Fibroblast of skin of scalp (primary cell): ENCODE measurements at regions not wholly inside any gene's neighbourhood (a gene's known extent, or its start where the extent isn't known, plus 50 kb on each side); places are given as distances from the start of the nearest gene placed in this dataset.
"Not testable (repeated sequence)": the region's sequence is repeated elsewhere in the genome, so short reads cannot be mapped to it uniquely, and the experiment has no call there.

Experiments
- DNase-seq: peaks from one replicate; pipeline ENCODE4 v3.0.0-alpha.2; 2013

DNA sequence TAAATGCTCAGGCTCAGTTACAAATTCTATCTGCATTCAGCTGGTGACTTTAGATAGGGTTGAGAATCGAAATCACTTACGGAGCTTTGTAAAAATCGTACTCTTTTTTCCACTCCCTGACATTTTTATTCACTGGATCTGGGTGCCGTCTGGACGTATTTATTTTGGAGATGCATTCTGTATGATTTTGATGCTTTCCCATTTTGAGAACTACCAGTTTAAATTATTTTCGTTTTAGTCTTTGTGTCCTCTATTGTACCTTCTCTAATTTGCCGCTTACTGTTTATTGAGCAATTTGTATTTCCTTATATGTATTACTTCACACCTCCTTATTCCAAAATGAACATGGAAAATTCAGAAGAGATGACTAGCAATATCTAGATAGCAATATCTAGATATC lies 96.2 kb downstream of the FASLG start:
- DNase-seq, result no peak

DNA sequence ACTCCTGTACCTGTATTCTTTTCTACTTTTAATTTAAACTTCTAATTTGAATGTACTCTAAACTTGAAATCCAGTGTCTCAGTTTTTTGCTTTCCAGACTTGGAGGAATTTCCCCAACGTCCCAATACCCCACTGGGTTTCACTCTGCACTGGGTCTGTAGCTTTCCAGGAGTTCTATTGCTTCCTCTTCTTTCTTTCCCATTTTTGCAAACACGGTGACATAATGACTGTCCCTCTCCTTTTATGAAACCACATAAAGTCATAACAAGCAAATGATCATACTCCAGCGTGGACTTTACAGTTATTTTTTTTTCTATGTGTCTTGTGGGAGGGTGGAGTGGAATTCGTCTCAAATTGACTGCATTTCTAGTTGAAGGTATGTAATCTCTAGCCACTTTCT lies 97.1 kb downstream of the FASLG start:
- DNase-seq, result no peak

DNA sequence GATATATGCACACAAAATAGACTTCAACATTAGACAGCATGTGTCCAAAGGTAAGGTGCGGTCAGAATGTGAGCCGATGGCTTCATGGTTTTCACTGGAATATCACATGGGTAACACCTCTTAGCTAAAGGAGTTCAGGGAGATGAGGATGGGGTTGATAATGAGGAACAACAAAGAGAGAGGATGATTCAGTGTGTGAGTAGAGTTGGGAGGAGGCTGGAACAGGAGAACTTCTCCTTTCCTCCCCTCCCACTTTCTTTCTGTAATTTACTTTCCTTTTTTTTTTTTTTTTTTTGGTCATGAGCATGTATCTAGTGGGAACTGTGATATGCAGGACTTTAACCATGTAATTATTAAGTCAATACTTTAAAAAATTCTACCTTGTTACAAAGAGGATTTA lies 99.4 kb downstream of the FASLG start:
- no peak for DNase-seq

DNA sequence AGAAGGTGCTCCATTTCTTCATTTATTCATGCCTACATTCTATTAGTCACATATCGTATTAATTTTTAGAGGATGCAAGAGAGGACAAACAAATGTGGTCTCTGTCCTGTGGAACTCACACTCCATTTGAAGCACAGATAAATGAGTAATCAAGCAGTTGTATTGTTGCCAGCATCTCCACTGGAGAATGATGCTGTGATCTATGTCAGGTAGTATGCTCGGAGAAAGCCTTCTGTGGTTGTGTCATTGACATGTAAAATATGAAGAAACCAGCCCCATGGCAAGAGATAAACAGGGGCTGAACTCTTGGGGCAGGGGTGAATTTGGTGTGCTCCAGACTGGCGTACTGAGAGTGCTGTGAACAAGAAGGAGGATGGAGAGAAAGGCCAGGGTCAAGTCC lies 101.2 kb downstream of the FASLG start:
- DNase-seq, result no peak

DNA sequence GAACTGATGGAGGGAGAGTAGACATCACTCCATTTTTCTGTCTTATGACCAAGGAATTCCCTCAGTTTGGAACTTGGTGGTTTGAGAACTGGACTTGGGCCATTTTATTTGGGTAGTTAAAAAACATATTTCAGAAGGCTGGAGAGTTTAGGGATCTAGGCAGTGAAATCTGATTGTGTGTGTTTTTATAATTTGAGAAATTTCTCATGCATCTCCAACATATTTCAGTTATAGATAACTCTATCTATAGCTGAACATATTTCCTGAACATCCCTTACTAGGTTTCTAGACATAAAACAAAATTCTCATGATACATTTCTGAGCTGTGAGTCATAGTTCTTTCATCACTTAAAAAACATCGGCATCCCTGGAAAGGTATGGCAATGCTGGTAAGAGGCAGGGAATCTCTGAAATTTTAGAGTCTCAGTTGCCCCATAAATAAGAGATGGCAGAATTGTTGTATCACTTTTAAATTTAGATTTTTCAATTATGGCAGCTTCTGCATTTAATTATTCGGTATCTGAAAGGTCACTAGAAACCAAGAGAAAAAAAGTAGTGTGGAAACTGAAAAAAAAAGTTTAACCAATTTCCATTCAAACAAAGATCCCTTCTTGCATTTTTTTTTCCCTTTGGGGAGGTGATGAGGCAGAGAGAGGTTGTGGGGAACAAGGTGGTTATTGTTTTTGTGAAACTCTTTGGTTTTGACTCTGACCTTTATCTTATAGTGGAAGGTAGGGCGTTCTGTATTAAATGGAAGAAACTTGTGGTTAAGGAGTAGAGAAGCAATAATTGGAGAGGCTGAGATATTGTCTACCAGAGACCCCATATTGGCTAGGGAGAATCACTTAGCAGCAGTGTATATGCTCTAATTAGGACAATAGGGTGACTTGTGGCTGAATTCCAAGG lies 102.9 kb downstream of the FASLG start:
- DNase-seq, result peak; percentile 35

DNA sequence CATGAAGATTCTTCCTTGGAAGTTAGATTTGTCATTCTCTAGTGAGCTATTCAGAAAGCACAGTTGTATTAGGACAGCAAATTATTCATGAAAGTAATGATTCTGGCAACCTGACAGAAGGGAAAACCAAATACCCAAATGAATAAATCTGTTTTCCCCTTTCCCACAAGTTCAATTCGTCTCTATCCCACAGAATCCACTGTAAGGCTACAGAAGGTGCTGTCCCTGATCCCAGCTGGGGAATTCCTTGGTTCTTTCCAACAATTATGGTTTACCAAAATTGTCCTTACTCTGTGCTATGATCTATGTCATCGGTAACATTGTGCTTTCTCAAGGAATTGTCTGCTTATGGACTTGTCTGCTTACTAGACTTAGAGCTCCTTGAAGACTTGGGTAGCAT lies 104.2 kb downstream of the FASLG start:
- no peak for DNase-seq

DNA sequence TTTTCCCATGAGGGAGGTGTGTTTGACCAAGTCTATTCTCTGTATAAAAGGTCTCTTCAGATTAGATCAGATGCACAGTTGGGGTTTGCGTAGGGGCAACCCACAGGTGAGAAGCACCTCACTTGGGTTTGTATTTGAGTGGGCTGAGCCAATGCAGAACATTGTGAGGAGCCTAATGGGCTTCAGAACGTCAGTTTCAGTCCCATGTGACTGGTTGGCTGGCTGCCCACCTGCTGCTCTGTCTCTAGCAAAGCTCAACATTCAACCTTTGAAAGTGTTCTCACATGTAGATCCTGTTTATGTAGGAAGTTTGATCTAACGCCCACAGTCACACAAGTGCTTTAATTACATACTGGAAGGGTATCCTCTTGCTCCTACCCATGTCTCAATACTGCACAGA lies 105.5 kb downstream of the FASLG start:
- no peak for DNase-seq

DNA sequence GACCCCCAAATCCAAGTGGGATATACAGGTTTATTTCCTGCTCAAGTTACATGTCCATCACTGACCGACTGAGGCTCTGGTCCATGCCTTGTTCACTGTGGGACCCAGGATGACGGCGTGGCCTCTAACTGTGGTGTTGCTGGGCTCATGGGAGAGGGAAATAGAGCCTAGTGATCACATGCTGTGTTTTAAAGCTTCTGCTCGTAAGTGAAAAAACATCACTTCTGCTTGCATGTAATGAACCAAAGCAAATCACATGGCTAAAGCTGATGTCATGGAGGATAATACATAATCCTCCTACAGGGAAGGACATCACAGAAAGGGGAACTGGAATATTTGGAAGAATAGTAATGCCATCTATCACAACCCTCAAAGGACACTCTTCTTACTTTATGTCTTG lies 107.6 kb downstream of the FASLG start:
- DNase-seq, result no peak

DNA sequence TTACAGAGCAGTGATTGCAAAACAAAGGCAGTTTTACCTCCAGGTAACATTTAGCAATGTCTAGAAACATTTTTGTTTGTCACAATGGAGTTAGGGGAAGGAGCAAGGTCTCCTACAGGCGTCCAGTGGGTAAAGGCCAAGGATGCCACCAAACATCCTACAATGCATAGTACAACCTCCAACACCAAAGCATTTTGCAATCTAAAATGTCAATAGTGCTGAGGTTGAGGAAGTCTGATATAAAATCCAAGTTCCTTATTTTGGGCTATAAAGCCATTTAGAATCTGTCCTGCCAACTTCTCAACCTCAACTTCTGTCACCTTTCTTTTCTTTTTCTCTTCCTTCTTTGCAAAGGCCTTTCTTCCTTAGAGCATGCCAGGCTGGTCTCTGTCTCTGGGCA lies 111.2 kb downstream of the FASLG start:
- no peak for DNase-seq

DNA sequence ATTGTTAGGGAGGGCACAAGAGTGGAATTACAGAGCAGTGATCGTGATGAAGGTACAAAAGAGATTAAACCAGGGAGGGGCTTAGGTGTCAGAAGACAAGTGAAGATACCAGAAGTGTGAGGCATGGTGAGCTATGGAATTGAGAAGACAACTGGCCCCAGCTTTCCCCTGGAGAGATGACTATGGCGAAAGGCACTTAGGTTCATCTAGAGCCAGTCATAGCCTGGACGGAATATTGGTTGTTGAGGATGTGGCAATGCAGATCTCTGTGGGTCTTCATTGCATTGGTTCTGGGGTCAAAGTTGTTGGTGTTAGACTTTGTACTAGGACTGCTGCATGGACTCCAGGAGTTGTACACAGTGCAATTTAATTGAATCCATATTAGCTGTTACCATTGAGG lies 115.7 kb downstream of the FASLG start:
- DNase-seq, result no peak

DNA sequence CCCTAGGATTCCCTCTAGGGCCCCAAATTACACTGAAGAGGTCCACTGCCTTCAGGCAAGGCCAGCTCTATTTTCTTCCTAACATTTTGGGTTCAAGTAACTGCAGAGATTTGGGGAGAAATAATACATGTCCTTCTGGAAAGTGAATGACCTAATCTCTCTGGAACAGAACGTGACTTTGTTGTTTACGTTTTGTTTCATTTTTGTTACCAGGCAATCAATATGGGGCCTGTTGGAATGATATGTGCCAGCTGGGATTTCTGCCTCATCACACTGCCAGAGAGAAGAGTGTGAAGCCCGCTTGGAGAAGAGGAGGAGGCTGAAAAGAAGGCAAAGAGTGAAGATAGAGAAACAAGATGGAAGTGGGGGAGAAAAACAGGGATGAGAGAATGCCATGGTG lies 116.7 kb downstream of the FASLG start:
- no peak for DNase-seq

DNA sequence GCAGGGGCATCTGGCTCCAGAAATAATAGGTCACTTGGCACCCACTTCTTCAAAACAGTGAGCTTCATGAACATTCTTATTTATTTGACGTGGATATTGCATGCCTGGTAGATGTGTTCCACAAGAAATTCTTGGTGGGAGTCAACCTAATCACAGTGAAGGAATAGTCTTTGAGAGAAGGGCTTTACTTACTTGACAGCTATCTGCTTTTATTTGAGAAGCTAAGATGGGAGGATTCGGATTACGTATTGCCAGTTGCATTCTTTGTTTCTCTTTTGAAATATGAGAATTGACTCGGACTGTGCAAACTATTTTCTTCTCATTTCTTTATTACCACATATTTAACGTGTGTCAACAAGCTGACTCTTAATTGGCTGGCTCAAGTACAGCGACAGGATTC lies 117.2 kb downstream of the FASLG start:
- no peak for DNase-seq

DNA sequence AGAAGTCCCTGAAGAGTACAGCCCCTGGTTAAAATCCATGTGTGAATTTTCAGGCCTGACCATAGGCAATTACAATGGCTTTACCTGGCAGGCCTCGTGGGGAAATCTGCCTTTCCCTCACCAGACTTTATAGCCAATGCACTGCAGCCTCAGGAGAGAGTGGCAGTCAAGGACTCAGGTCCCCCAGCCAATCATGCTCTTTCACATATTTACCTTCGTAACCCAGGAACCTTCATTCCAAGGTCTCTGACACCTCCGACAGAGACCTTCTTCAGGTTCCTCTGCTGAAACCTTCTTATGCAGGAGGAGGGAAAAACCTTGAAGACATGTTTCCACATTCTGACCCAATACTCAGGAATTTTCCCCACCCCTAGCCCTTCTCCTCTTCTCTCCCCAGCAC lies 118.9 kb downstream of the FASLG start:
- DNase-seq, result no peak

DNA sequence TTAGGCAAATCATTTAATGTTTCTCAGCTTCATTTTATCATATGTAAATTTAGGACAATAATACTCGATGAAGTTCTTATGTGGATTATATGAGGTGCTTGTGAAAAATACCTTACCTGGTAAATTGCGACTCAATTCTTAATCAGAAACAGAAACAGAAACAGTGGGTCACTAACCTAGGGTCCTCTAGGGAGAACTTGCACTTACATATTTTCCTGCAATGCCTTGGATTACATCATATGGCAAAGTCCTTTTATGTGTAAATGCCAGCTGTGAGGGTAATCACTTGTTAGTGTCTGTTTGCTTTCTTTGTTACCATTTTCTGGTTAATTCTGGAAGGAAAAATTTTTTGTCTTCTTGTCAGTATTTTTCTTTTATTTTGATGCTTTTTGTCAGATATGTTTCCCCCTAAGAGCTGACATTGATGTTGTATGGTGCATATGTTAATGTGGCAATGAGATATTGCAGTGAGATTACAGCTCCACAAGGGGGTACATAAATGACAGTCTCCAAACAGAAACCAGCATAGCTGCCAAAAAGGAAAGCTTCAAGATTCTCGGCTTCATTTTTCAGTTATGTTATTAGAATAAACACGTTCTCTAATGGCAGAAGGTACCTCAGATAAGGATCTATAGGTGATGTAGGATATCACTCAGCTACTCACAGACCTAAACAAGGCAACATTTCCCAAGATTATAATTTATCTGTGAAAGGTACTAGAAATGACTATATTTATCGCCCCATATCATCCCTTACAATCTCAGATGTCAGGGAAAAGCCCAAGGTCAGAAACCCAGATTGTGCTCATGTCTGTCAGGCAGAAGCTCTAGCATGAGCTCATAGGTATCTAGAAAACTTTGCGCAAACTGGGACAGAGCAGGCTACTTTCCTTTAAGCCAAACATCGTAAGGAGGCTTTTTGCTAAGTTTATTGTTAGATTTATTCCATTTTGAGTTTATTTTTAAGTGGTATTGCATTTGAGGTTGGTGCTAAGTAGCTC lies 119.9 kb downstream of the FASLG start:
- peak; percentile 20 for DNase-seq

DNA sequence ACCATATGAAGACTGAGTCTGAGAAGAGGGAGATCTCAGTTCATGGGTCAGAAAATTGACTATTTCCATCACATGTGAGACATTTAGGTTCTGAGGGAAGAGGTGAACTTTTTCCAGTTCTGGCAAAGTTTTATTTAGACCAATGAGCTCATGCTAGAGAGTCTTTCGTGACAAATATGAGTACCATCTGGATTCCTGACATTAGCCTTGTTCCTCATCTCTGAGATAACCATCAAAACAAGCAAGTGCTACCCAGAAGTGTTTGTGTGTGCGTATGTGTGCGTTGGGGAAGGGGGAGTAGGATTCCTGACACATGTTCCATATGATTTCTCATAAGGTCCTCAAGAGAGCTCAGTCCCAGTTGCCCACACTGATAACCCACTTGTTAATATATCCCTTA lies 120.6 kb downstream of the FASLG start:
- DNase-seq, result no peak

DNA sequence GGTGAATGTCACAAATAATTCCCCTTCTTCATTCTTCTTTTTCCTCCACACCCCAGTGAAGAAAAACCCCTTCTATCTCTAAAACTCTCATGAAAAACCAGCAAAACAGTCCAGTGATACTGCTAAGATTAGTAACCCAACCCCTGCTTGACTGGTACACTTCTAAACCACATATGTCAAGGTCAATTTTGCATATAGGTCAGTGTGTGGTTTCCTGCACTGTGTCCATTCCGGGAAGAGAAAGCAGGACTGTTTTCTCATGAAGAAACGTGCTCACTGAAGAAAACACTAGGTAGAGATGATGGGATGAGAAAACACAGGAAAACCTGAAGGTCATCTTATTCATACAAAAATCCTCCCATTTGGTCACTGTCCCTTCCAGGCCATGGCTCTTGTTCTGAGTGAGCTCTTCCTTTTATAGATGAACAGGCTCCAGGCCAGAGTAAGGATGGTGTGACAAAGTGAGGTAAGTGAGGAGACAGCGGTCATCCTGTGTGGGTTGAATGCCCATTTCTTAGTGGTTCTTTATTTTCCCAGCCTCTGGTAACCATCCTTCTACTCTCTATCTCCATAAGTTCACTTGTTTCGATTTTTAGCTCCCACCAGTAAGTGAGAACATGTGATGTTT lies 122.7 kb downstream of the FASLG start:
- DNase-seq, result no peak

DNA sequence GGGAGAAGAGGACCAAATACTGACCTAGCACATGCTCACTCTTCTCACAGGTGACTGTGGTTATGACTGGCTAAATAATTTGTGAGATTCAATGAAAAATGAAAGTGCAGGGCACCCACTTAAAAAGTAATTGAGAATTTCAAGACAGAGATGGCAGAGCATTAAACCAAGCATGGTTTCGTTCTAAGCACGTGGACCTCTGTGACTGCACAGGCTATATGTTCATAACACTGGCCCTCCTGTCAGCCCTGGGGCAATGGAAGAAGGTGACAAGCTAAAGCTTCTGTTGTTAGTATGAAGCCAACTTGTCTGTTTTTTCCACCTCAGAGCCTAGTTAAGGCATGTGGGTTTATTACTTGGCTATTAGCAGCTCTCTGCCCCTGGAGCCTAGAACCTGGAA lies 130.9 kb downstream of the FASLG start:
- no peak for DNase-seq

DNA sequence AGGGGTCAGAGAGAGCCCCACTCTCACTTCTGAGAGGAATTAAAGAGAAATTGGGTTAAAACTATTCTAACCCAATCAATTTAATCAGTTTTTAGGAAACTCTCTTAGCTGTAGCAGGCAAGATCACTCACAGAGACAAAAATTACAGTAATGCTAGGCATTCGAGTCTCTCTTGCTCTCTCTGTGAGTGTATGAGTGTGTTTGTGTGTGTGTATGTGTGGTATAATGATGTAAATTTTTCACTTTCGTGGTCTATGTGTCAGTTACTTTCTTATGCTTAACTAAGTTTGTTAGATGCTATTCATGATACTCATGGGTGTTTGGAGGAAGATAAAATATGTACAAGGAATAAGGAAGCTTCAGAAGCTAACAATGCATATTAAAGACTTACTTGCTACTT lies 131.3 kb downstream of the FASLG start:
- DNase-seq, result peak; percentile 27

DNA sequence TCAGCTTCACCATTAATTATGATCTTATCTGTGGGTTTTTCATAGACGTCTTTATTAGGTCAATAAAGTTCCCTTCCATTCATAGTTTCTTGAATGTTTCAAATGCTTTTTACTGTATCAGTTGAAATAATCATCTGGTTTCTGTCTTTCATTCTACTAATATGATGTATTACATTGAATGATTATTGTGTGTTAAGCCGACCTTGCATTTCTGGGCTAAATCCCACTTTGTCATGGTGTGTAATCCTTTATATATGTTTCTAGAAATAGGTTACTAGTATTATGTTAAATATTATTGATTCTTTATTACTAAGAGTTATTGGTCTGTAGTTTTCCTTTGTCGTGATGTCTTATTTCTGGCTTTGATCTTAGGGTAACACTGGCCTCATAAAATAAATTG lies 134.9 kb downstream of the FASLG start:
- no peak for DNase-seq

DNA sequence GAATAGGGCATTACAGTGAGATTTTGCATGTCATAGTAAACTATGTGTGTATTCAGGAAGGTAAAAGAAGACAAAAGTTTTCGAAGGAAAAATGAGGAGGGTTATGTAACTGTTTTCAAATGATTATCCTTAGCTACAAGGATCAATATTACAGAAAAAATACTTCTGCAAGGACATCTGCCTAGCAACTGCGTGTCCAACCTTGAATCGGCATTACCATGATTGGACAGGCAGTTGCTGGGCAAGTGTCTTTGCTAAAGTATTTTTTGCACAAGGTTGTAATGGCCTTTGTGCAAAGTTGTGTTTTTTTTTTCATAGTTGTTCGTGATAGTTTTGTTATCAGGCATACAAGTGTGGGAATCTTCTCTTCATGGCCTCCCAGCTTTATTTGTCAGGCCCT lies 136.8 kb downstream of the FASLG start:
- DNase-seq, result no peak

DNA sequence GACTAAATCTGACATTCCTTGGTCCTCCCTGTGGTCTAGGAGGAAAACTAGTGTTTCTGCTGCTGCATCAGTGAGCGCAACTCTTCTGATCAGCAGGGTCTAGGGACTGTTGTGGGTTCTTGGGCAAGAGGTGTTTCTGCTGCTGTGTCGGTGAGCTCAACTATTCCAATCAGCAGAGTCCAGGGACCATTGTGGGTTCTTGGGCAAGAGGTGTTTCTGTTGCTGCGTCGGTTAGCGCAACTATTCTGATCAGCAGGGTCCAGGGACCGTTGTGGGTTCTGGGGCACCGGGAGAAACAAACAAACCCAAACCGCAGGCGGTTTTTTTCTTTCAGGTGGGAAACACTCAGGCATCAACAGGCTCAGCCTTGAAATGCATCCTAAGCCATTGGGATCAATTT lies 140.9 kb downstream of the FASLG start:
- not testable (repeated sequence) for DNase-seq

DNA sequence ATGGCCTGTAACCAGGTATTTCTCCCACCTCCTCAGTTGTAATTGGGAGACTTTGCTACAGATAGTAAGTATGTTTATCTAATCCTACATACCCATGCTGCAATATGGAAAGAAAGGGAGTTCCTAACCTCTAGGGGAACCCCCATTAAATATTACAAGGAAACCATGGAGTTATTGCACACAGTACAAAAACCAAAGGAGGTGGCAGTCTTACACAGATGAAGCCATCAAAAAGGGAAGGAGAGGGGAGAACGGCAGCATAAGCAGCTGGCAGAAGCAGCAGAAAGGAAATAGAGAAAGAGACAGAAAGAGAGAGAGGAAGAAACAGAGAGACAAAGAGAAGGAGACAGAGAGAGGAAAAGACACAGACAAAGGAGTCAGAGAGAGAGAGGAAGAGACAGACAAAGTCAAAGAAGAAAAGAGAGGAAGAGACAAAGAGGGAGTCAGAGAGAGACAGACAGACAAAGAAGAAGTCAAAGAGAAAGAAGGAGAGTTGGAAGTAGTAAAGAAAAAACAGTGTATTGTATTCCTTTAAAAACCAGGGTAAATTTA lies 142.9 kb downstream of the FASLG start:
- DNase-seq, result no peak

DNA sequence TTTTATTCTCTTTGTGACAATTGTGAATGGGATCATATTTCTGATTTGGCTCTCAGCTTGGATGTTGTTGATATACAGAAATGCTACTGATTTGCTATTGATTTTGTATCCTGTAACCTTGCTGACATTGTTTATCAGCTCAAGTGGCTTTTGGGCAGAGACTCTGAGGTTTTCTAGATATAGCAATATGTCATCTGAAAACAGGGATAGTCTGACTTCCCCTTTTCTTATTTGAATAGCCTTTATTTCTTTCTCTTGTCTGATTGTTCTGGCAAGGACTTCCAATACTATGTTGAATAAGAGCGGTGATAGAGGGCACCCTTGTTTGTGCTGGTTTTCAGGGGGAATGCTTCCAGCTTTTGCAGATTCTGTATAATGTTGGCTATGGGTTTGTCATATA lies 150.8 kb downstream of the FASLG start:
- DNase-seq, result no peak
